Gastroesophageal sphincter (tissue), 4 donors: ENCODE measurements at regions not wholly inside any gene's neighbourhood (a gene's known extent, or its start where the extent isn't known, plus 50 kb on each side); places are given as distances from the start of the nearest gene placed in this dataset.

ENCODE experiments used
- ATAC-seq: fragments of 150-250 bp; one replicate; pipeline ENCODE4 v1.9.1; 2016; ENCODE audit warnings: mild to moderate bottlenecking, moderate library complexity
- H3K27ac ChIP-seq, 4 donors: fragments of 200-600 bp; sonication (generic) in 3 of 4; 1 replicate in 3 of 4; 2 replicates in 1 of 4; pipeline ENCODE4 v1.5.1; 2016 to 2019
- H3K27me3 ChIP-seq: fragments of 200-600 bp; sonication (generic); one replicate; pipeline ENCODE4 v1.5.1; 2019
- H3K36me3 ChIP-seq, 2 donors: fragments of 200-600 bp; sonication (generic); one replicate each; pipeline ENCODE4 v1.5.1; 2019; ENCODE audit warnings: control low read depth in 1 of 2
- H3K4me1 ChIP-seq, 3 donors: fragments of 200-600 bp; sonication (generic); 1 replicate in 2 of 3; 2 replicates in 1 of 3; pipeline ENCODE4 v1.5.1; 2016 to 2019; ENCODE audit warnings: control low read depth in 2 of 3
- H3K4me3 ChIP-seq, 2 donors: fragments of 200-600 bp; sonication (generic); one replicate each; pipeline ENCODE4 v1.5.1; 2019; ENCODE audit warnings: mild to moderate bottlenecking in 1 of 2, moderate library complexity in 1 of 2
- H3K9me3 ChIP-seq, 3 donors: fragments of 200-600 bp; sonication (generic); one replicate each; pipeline ENCODE4 v1.5.1; 2017 to 2019; ENCODE audit warnings: control low read depth in 2 of 3
- EP300 ChIP-seq: sonication (generic); formaldehyde crosslinking; IDR thresholded peaks from one replicate; pipeline ENCODE4 v1.6.1; 2017; ENCODE audit warnings: antibody characterized with exemption, mild to moderate bottlenecking
- POLR2A ChIP-seq, 2 donors: fragments of 450-650 bp; IDR thresholded peaks; one replicate each; pipeline ENCODE4 v1.6.1; 2017; ENCODE audit warnings: antibody characterized with exemption in 2 of 2, mild to moderate bottlenecking in 2 of 2, moderate library complexity in 1 of 2
- POLR2AphosphoS5 ChIP-seq: sonication (generic); formaldehyde crosslinking; IDR thresholded peaks from one replicate; pipeline ENCODE4 v1.6.1; 2017; ENCODE audit warnings: antibody characterized with exemption
- WGBS, 2 donors: methylation state at CpG; one replicate each; pipeline ENCODE4 v1.1.5; 2018; ENCODE audit warnings: low coverage in 1 of 2; 5-methylcytosine and 5-hydroxymethylcytosine counted together
- TF ChIP-seq, protein P1 (sequence below), 4 experiments: fragments of 200-600 bp in 2 of 4; fragments of 450-650 bp in 2 of 4; sonication (generic) in 1 of 4; IDR thresholded peaks; one replicate each; pipeline ENCODE4 v1.5.1; 2017 to 2019; ENCODE audit warnings: antibody characterized with exemption in 4 of 4, mild to moderate bottlenecking in 2 of 4, moderate library complexity in 2 of 4

DNA sequence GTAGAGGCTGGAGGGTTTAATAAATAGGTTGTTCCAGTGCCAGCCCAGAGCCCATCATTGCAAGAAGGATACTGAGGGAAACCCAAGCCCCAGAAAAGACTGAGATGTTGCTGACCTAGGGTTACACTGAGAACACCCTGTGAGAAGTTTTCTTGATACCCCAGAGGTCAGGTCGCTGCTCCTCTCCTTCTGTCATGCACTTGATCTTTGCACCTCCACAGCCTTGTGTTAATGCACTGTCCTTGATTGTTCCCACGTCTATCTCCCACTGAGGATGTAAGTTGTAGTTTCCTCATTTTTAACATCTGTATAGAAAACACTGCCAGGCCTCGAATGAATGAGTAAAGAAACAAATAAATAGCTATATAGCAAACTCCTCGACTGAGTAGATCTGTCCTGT, 195.3 kb upstream of the AHR start:
- Histone ChIP-seq H3K27me3 (no peaks in the 10 kb centered on the region), H3K27ac (no peak overlapping the region), H3K4me3 (no peak overlapping the region), H3K36me3 (no peaks in the 10 kb centered on the region), H3K9me3 (no peaks in the 10 kb centered on the region), H3K4me1 (no peaks in the 10 kb centered on the region)
- TF ChIP-seq POLR2A (IDR thresholded peaks at IDR 0.05), result no peak
- TF ChIP-seq POLR2AphosphoS5, result no peak
- TF ChIP-seq, protein P1, sequence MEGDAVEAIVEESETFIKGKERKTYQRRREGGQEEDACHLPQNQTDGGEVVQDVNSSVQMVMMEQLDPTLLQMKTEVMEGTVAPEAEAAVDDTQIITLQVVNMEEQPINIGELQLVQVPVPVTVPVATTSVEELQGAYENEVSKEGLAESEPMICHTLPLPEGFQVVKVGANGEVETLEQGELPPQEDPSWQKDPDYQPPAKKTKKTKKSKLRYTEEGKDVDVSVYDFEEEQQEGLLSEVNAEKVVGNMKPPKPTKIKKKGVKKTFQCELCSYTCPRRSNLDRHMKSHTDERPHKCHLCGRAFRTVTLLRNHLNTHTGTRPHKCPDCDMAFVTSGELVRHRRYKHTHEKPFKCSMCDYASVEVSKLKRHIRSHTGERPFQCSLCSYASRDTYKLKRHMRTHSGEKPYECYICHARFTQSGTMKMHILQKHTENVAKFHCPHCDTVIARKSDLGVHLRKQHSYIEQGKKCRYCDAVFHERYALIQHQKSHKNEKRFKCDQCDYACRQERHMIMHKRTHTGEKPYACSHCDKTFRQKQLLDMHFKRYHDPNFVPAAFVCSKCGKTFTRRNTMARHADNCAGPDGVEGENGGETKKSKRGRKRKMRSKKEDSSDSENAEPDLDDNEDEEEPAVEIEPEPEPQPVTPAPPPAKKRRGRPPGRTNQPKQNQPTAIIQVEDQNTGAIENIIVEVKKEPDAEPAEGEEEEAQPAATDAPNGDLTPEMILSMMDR (IDR thresholded peaks at IDR 0.05), result no peak
- TF ChIP-seq EP300, result no peak
- no peak for ATAC-seq
- WGBS, 2 donors, result 14 to 43% methylated on average over 3 to 4 of the region's 4 CpGs

DNA sequence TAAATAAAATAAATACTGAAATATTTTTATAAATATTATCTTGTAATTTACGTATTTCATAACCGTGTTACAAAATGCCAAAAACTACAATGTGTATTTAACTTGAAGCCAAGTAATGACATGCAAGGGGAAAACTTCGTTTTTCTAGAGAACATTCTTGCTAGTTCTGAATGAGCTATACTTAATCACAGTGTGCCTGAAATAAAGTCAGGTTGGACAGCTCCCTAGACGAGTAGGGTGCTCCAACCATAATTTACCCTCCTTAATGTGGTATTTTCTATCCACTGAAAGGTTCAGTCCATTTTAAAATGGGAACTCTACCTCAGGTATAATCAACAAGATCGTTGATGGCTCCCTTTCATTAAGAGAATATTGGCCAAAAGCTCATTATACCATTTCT, 194.5 kb upstream of the AHR start:
- Histone ChIP-seq H3K4me3 (no peak overlapping the region), H3K4me1 (no peaks in the 10 kb centered on the region), H3K36me3 (no peaks in the 10 kb centered on the region), H3K27ac (no peak overlapping the region), H3K9me3 (no peaks in the 10 kb centered on the region), H3K27me3 (no peaks in the 10 kb centered on the region)
- WGBS, 2 donors, result 49 to 52% methylated on average over 5 of the region's 5 CpGs
- ATAC-seq, result no peak
- TF ChIP-seq, protein P1 (IDR thresholded peaks at IDR 0.05), result no peak
- TF ChIP-seq EP300 (no peak), POLR2AphosphoS5 (no peak), POLR2A (IDR thresholded peaks at IDR 0.05) (no peak)

DNA sequence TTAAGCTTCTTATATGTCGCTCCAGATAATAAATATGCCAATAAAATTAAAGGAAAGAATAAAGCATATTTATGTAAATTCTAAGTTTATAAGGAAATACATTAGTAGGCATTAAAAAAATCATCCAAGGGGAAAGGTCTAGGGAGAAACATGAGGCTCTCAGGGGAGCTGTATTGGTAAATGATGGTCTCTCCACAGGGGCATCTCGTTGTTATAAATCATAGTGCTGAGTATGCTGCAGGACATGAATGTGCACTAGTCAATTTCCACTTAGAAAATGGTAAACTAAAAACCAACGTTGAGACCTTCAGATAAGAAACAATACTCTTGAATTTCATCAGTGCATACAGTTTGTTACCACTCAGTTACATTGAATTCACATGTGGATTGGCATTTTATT, 194.0 kb upstream of the AHR start:
- Histone ChIP-seq H3K36me3 (no peaks in the 10 kb centered on the region), H3K4me1 (no peaks in the 10 kb centered on the region), H3K9me3 (no peaks in the 10 kb centered on the region), H3K27me3 (no peaks in the 10 kb centered on the region), H3K27ac (no peak overlapping the region), H3K4me3 (no peak overlapping the region)
- no peak for ATAC-seq
- WGBS, 2 donors, result 76 to 87% methylated on average over 3 of the region's 3 CpGs
- no peak for TF ChIP-seq POLR2AphosphoS5
- no peak for TF ChIP-seq POLR2A (IDR thresholded peaks at IDR 0.05)
- no peak for TF ChIP-seq EP300
- TF ChIP-seq, protein P1 (IDR thresholded peaks at IDR 0.05), result no peak

DNA sequence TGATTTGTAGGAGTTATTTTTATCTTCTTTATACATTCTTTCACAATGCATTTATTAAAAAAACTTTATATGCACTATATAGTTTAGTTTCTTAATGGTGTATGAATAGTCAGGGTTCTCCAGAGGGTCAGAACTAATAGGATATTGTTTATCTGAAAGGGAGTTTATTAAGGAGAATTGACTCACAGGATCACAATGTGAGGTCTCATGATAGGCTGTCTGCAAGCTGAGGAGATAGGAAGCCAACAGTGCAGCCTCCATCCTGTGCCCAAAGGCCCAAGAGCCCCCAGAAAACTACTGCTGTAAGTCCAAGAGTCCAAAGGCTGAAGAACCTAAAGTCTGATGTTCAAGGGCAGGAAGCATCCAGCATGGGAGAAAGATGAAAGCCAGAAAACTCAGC, 192.8 kb upstream of the AHR start:
- ATAC-seq, result no peak
- no peaks in the 10 kb centered on the region for H3K27me3 ChIP-seq
- no peak overlapping the region for H3K4me3 ChIP-seq
- H3K9me3 ChIP-seq, result no peaks in the 10 kb centered on the region
- H3K36me3 ChIP-seq, result no peaks in the 10 kb centered on the region
- H3K27ac ChIP-seq, result no peak overlapping the region
- TF ChIP-seq POLR2A (IDR thresholded peaks at IDR 0.05) (no peak), POLR2AphosphoS5 (no peak), EP300 (no peak)
- TF ChIP-seq, protein P1 (IDR thresholded peaks at IDR 0.05), result no peak
- H3K4me1 ChIP-seq, result no peaks in the 10 kb centered on the region

DNA sequence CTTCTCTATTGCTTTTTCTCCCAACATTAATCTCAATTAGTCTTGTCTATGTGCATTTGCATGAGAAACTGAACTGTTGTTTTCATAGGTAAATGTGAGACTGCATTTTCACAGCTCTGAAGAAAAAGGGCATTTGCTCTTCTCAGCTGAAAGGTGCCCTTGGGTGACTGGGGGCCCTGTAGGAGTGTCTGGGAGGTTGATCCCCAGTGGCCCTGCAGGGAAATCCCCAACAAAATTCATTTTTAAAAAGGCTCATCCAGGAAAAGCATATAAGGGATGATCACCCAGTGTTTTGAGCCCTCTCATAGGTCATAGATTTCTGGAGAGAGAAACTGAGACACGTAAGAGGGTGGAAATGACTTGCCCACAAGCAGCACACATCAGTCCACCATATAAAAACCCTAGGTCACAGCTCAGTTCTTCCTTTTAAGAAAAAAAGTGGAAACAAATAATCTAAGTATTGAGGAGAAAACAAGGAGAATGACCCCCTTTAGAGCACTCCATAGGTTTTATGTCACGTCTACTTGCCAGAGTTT, 190.3 kb upstream of the AHR start:
- Histone ChIP-seq H3K9me3 (no peaks in the 10 kb centered on the region), H3K27ac (no peak overlapping the region), H3K4me1 (no peaks in the 10 kb centered on the region), H3K36me3 (no peaks in the 10 kb centered on the region), H3K27me3 (no peaks in the 10 kb centered on the region), H3K4me3 (no peak overlapping the region)
- TF ChIP-seq, protein P1 (IDR thresholded peaks at IDR 0.05), result no peak
- no peak for TF ChIP-seq EP300
- TF ChIP-seq POLR2A (IDR thresholded peaks at IDR 0.05), result no peak
- TF ChIP-seq POLR2AphosphoS5, result no peak
- no peak for ATAC-seq
- WGBS, 2 donors, result 85 to 100% methylated on average over 2 of the region's 2 CpGs
